IMR-90 (cell line): ENCODE measurements at regions not wholly inside any gene's neighbourhood (a gene's known extent, or its start where the extent isn't known, plus 50 kb on each side); places are given as distances from the start of the nearest gene placed in this dataset.

ENCODE experiments used
- MXI1 ChIP-seq: IDR thresholded peaks from 2 replicates; pipeline ENCODE4 v1.6.1; 2012; ENCODE audit warnings: low read depth, mild to moderate bottlenecking, low read length, moderate library complexity, borderline replicate concordance
- TF ChIP-seq, protein P1 (sequence below): conservative IDR thresholded peaks from 2 replicates; pipeline ENCODE4 v1.5.1; 2012; ENCODE audit warnings: mild to moderate bottlenecking, low read depth, low read length, improper control_type of control experiment
- TF ChIP-seq, protein P2 (sequence below): fragments of 150-350 bp; IDR thresholded peaks from 2 replicates; pipeline ENCODE4 v1.6.1; 2016; ENCODE audit warnings: low read depth, mild to moderate bottlenecking, low read length, moderate library complexity, borderline replicate concordance

DNA sequence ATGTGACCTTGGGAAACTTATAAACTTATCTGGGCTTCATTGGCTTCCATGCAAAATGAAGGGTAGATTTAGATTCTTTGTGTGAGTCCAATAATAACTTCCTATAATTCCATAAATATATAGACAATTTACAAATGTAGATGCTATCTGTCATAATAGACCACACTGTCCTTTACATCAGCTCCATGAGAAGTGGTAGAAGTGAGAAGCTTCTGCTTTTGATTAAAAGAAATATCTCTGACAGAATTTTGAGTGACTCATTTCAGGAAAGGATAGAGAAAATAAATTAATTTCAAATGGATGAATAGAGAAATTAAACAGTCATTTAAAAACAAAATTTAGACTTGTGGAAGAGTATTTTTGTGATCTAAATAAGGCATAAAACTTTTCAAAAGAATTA is 329.7 kb upstream of the ATP2B1 start:
- TF ChIP-seq, protein P1, sequence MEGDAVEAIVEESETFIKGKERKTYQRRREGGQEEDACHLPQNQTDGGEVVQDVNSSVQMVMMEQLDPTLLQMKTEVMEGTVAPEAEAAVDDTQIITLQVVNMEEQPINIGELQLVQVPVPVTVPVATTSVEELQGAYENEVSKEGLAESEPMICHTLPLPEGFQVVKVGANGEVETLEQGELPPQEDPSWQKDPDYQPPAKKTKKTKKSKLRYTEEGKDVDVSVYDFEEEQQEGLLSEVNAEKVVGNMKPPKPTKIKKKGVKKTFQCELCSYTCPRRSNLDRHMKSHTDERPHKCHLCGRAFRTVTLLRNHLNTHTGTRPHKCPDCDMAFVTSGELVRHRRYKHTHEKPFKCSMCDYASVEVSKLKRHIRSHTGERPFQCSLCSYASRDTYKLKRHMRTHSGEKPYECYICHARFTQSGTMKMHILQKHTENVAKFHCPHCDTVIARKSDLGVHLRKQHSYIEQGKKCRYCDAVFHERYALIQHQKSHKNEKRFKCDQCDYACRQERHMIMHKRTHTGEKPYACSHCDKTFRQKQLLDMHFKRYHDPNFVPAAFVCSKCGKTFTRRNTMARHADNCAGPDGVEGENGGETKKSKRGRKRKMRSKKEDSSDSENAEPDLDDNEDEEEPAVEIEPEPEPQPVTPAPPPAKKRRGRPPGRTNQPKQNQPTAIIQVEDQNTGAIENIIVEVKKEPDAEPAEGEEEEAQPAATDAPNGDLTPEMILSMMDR: no peak
- no peak for TF ChIP-seq MXI1
- TF ChIP-seq, protein P2, sequence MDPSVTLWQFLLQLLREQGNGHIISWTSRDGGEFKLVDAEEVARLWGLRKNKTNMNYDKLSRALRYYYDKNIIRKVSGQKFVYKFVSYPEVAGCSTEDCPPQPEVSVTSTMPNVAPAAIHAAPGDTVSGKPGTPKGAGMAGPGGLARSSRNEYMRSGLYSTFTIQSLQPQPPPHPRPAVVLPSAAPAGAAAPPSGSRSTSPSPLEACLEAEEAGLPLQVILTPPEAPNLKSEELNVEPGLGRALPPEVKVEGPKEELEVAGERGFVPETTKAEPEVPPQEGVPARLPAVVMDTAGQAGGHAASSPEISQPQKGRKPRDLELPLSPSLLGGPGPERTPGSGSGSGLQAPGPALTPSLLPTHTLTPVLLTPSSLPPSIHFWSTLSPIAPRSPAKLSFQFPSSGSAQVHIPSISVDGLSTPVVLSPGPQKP: no peak
